Ectodermal cell (in vitro differentiated cells): ENCODE measurements at regions not wholly inside any gene's neighbourhood (a gene's known extent, or its start where the extent isn't known, plus 50 kb on each side); places are given as distances from the start of the nearest gene placed in this dataset.

ENCODE experiments used
- H3K27ac ChIP-seq: 2 replicates; pipeline ENCODE4 v1.7.0; 2013; ENCODE audit warnings: mild to moderate bottlenecking, low read depth, low read length; ENCODE audit not compliant: insufficient read depth, poor library complexity, severe bottlenecking
- H3K27me3 ChIP-seq: 2 replicates; pipeline ENCODE4 v1.7.0; 2013; ENCODE audit warnings: mild to moderate bottlenecking, low read length; ENCODE audit not compliant: insufficient read depth, control insufficient read depth, poor library complexity, severe bottlenecking
- H3K36me3 ChIP-seq: one replicate; pipeline ENCODE4 v1.7.0; 2013; ENCODE audit warnings: low read length; ENCODE audit not compliant: control insufficient read depth, insufficient read depth
- H3K4me1 ChIP-seq: one replicate; pipeline ENCODE4 v1.7.0; 2013; ENCODE audit warnings: low read length; ENCODE audit not compliant: control insufficient read depth, insufficient read depth
- H3K4me3 ChIP-seq: 2 replicates; pipeline ENCODE4 v1.7.0; 2013; ENCODE audit warnings: low read depth, low read length, control low read depth; ENCODE audit not compliant: insufficient read depth
- H3K9me3 ChIP-seq: 2 replicates; pipeline ENCODE4 v1.7.0; 2013; ENCODE audit warnings: mild to moderate bottlenecking, low read length, moderate library complexity; ENCODE audit not compliant: control insufficient read depth
- WGBS, 2 experiments: methylation state at CpG; one replicate each; pipeline ENCODE4 v1.1.7; 2013; ENCODE audit warnings: missing lambda C conversion rate in 2 of 2; 5-methylcytosine and 5-hydroxymethylcytosine counted together

DNA sequence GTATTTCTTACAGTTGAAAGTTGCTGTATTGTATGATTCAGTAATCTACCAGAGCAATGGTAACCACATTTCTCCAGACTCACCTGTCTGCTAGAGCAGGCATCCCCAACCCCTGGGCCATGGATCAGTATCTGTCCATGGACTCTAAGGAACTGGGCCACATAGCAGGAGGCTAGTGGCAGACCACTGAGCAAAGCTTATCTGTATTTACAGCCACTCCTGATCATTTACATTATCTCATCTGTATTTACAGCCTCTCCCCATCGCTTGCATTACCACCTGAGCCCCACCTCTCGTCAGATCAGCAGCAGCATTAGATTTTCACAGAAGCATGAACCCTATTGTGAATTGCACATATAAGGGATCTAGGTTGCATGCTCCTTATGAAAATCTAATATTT is 60.3 kb upstream of the MANEA start:
- 88 to 98% methylated on average over 2 of the region's 2 CpGs for WGBS, 2 experiments
- Histone ChIP-seq H3K4me3 (no peak overlapping the region), H3K27ac (no peak overlapping the region)

DNA sequence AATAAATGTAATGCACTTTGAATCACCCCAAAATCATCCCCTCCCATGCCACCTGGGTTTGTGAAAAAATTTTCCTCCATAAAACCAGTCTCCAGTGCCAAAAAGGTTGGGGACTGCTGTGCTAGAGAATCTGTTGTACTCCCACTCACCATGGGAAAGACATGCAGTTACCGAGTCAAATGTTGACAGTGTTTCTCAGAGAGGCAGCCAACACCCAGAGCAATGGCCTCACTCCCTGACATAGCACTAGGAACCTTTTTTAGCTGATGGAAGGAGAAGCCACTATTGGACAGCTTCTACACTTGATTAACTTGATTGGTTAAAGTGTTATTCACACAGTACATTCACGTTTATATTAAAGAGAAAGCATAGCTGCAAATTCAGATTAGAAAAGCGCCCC is 59.8 kb upstream of the MANEA start:
- H3K27ac ChIP-seq = no peak overlapping the region
- no peak overlapping the region for H3K4me3 ChIP-seq
- H3K27me3 ChIP-seq = no peaks in the 10 kb centered on the region
- H3K9me3 ChIP-seq = no peaks in the 10 kb centered on the region
- H3K4me1 ChIP-seq = no peaks in the 10 kb centered on the region
- no peaks in the 10 kb centered on the region for H3K36me3 ChIP-seq
- 87 to 91% methylated on average over 3 of the region's 3 CpGs for WGBS, 2 experiments

More for the DNA sequence above, 60.3 kb upstream of the MANEA start:
- Histone ChIP-seq H3K27me3 (no peaks in the 10 kb centered on the region), H3K4me1 (no peaks in the 10 kb centered on the region), H3K36me3 (no peaks in the 10 kb centered on the region), H3K9me3 (no peaks in the 10 kb centered on the region)

DNA sequence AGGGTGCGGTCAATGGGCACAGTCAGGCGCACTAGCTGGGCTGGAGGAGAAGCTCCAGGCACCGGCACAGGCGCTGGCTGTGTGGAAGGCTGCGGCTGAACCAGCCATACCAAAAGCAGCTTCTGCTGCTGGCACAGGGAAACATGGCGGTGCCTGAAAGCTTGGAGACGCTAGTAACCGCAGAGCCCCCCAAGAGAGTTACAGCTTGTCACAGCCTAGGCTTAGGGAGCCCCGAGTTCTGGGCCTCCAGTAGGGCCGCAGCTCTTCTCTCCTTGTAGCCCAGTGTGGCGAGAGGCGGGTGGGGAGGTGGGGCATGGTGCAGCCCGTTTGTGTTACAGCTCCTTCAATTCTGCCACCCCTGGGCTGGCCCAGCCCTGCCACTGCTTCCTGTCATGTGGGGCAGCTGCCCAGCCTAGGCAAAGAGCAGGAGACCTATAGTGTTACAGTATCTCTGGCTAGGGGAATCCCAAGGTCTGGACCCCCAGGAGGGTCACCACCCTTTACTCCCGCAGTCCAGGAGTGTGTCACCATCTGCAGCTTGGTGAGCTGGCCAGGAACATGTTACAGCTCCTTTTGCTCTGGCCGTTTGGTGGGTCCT is 58.6 kb upstream of the MANEA start:
- Histone ChIP-seq H3K36me3 (no peaks in the 10 kb centered on the region), H3K27me3 (no peaks in the 10 kb centered on the region), H3K4me1 (no peaks in the 10 kb centered on the region), H3K4me3 (no peak overlapping the region), H3K9me3 (no peaks in the 10 kb centered on the region), H3K27ac (no peak overlapping the region)
- 93 to 95% methylated on average over 15 of the region's 15 CpGs for WGBS, 2 experiments

DNA sequence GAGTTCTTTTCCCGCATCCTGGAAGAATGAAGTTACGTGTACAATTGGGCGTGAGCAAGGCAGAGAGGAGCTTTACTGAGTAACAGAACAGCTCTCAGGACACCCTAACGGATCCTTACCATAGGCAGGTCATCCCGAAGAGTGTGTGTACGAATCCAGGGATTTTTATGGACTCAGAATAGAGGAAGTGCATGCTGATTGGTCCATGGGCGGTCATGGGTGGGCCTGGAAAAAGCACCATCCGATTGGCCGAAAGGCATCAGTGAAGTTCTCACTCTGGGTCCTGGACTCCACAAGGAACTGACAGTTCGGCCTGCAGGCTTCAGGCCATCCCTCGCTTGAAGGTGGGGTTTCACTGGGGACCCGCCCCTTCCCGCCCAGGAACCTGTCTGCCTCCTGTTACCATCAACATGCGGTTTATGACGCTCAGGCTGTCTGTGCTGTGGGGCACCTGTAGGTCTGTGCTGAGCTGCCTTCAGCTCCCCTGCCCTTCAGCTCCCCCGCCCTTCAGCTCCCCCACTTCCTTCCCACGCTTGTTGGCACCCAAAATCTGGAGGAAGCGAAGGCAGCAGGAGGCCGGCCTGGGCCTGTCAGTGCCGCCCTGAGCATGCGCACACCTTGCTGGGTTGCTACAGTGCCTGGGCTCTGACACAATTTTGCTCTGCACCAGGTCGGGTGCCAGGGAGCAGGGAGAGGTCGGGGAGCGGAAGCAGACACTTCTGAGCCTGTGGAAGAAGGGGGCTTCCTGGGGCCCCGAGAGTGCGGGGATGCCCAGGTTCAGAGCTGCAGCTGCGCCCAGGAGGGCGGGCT is 57.9 kb upstream of the MANEA start:
- WGBS, 2 experiments = 93 to 96% methylated on average over 28 of the region's 28 CpGs
- H3K4me1 ChIP-seq = no peaks in the 10 kb centered on the region
- no peaks in the 10 kb centered on the region for H3K27me3 ChIP-seq

DNA sequence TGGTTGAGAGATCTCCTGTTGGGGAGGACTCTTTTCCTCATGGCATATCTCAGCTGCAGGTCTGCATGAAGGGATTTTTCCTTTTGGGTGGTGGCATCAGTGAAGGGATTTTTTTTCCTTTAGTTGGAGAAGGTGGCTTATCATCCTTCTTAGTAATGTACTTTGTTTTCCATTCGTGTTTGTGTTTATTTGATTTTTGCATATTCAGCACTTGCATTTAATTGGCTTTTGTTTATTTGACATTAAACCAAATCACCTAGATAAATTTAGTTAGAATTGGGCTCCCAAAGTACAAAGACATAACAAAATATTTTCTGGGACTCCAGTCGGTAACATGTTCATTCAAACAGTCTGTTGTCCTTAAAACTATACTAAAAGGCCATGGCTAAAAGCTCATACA is 56.2 kb upstream of the MANEA start:
- Histone ChIP-seq H3K36me3 (no peaks in the 10 kb centered on the region), H3K4me3 (no peak overlapping the region), H3K9me3 (no peaks in the 10 kb centered on the region), H3K4me1 (no peaks in the 10 kb centered on the region), H3K27me3 (no peaks in the 10 kb centered on the region), H3K27ac (no peak overlapping the region)
- WGBS, 2 experiments = 86 to 98% methylated on average over 1 of the region's 2 CpGs

More for the DNA sequence above, 57.9 kb upstream of the MANEA start:
- no peak overlapping the region for H3K27ac ChIP-seq
- H3K4me3 ChIP-seq = no peak overlapping the region
- H3K36me3 ChIP-seq = no peaks in the 10 kb centered on the region
- no peaks in the 10 kb centered on the region for H3K9me3 ChIP-seq
